WTC11 (cell line): ENCODE measurements at regions not wholly inside any gene's neighbourhood (a gene's known extent, or its start where the extent isn't known, plus 50 kb on each side); places are given as distances from the start of the nearest gene placed in this dataset.

Source experiments
- ATAC-seq: fragments of 200-7000 bp; cut with Tn5 transposase; 2 replicates; pipeline ENCODE4 v1.10.0; 2021; ENCODE audit warnings: mild to moderate bottlenecking, moderate library complexity
- CTCF ChIA-PET: fragments of 300-600 bp; sonication (Branson Sonifier 250); formaldehyde crosslinking; loops from one replicate; lab custom pipeline; 2021; ENCODE audit warnings: antibody characterized with exemption; lab: Charles Lee
- POLR2A ChIA-PET: fragments of 350-600 bp; sonication (Branson Sonifier 250); formaldehyde crosslinking; loops from one replicate; lab custom pipeline; 2021; ENCODE audit warnings: antibody characterized with exemption; lab: Charles Lee
- DNase-seq: peaks from one replicate; pipeline ENCODE4 v3.0.0; 2021; ENCODE audit warnings: low spot score
- H3K27ac Mint-ChIP-seq: 2 replicates; pipeline ENCODE4 v1.8.0; 2021; ENCODE audit warnings: mixed read lengths
- H3K27me3 Mint-ChIP-seq: 2 replicates; pipeline ENCODE4 v1.8.0; 2021; ENCODE audit warnings: low read depth, mild to moderate bottlenecking, moderate library complexity, mixed read lengths
- H3K36me3 Mint-ChIP-seq: 2 replicates; pipeline ENCODE4 v1.8.0; 2021; ENCODE audit warnings: mixed read lengths
- H3K4me1 Mint-ChIP-seq: 2 replicates; pipeline ENCODE4 v1.8.0; 2022; ENCODE audit warnings: mixed read lengths
- H3K4me3 Mint-ChIP-seq: 2 replicates; pipeline ENCODE4 v1.8.0; 2021; ENCODE audit warnings: mild to moderate bottlenecking, moderate library complexity, mixed read lengths
- H3K9me3 Mint-ChIP-seq: 2 replicates; pipeline ENCODE4 v1.8.0; 2021; ENCODE audit warnings: mixed read lengths
- FOXK1 ChIP-seq: sonication (generic); formaldehyde crosslinking; IDR thresholded peaks from 2 replicates; pipeline ENCODE4 v1.8.0; 2022; ENCODE audit warnings: mild to moderate bottlenecking, moderate library complexity, missing genetic modification reagents
- IRF2 ChIP-seq: sonication (generic); formaldehyde crosslinking; IDR thresholded peaks from 2 replicates; pipeline ENCODE4 v1.8.0; 2022; ENCODE audit warnings: low read depth, missing genetic modification reagents, borderline replicate concordance
- JAZF1 ChIP-seq: fragments of 250-450 bp; sonication (Bioruptor Pico); IDR thresholded peaks from 2 replicates; pipeline ENCODE4 v1.9.0; 2021; ENCODE audit warnings: moderate library complexity, mild to moderate bottlenecking, inconsistent platforms
- KAT7 ChIP-seq: sonication (generic); formaldehyde crosslinking; IDR thresholded peaks from 2 replicates; pipeline ENCODE4 v1.8.1; 2023; ENCODE audit warnings: missing genetic modification reagents, mild to moderate bottlenecking, borderline replicate concordance
- NFYB ChIP-seq: sonication (generic); formaldehyde crosslinking; conservative IDR thresholded peaks from 2 replicates; pipeline ENCODE4 v1.8.0; 2022; ENCODE audit warnings: low read depth, missing genetic modification reagents
- OVOL2 ChIP-seq: fragments of 250-450 bp; sonication (Bioruptor Pico); IDR thresholded peaks from 2 replicates; pipeline ENCODE4 v1.9.0; 2021; ENCODE audit warnings: mild to moderate bottlenecking, borderline replicate concordance
- RELA ChIP-seq: sonication (generic); formaldehyde crosslinking; IDR thresholded peaks from 2 replicates; pipeline ENCODE4 v1.8.1; 2022; ENCODE audit warnings: missing genetic modification reagents, mild to moderate bottlenecking, borderline replicate concordance
- ZNF232 ChIP-seq: sonication (generic); formaldehyde crosslinking; IDR thresholded peaks from 2 replicates; pipeline ENCODE4 v1.8.0; 2022; ENCODE audit warnings: mild to moderate bottlenecking, missing genetic modification reagents
- ZNF416 ChIP-seq: fragments of 250-450 bp; sonication (Bioruptor Pico); IDR thresholded peaks from 2 replicates; pipeline ENCODE4 v1.9.0; 2021; ENCODE audit warnings: mild to moderate bottlenecking, inconsistent platforms
- ZNF423 ChIP-seq: fragments of 250-450 bp; sonication (Bioruptor Pico); IDR thresholded peaks from 2 replicates; pipeline ENCODE4 v2.1.2; 2022; ENCODE audit warnings: mild to moderate bottlenecking, moderate library complexity
- TF ChIP-seq, protein P1 (sequence below): fragments of 250-450 bp; sonication (Bioruptor Pico); IDR thresholded peaks from 2 replicates; pipeline ENCODE4 v1.9.0; 2021; ENCODE audit warnings: moderate library complexity, mild to moderate bottlenecking, inconsistent platforms, borderline replicate concordance
- TF ChIP-seq, protein P2 (sequence below): fragments of 250-450 bp; sonication (Bioruptor Pico); IDR thresholded peaks from 2 replicates; pipeline ENCODE4 v1.9.0; 2021; ENCODE audit warnings: mild to moderate bottlenecking
- TF ChIP-seq, protein P3 (sequence below): fragments of 250-450 bp; sonication (Bioruptor Pico); IDR thresholded peaks from 2 replicates; pipeline ENCODE4 v1.9.0; 2021; ENCODE audit warnings: mild to moderate bottlenecking, borderline replicate concordance
- TF ChIP-seq, protein P4 (sequence below): sonication (generic); formaldehyde crosslinking; IDR thresholded peaks from 2 replicates; pipeline ENCODE4 v1.8.1; 2022; ENCODE audit warnings: low read depth, missing genetic modification reagents, borderline replicate concordance
- TF ChIP-seq, protein P5 (sequence below): sonication (generic); formaldehyde crosslinking; IDR thresholded peaks from 2 replicates; pipeline ENCODE4 v1.8.0; 2022; ENCODE audit warnings: mild to moderate bottlenecking, missing genetic modification reagents
- TF ChIP-seq, protein P6 (sequence below): sonication (generic); formaldehyde crosslinking; IDR thresholded peaks from 2 replicates; pipeline ENCODE4 v1.8.1; 2023; ENCODE audit warnings: mild to moderate bottlenecking, missing genetic modification reagents, moderate library complexity
- TF ChIP-seq, protein P7 (sequence below): sonication (generic); formaldehyde crosslinking; IDR thresholded peaks from 2 replicates; pipeline ENCODE4 v1.8.0; 2022; ENCODE audit warnings: mild to moderate bottlenecking, missing genetic modification reagents
- TF ChIP-seq, protein P8 (sequence below): sonication (generic); formaldehyde crosslinking; IDR thresholded peaks from 2 replicates; pipeline ENCODE4 v1.8.0; 2022; ENCODE audit warnings: mild to moderate bottlenecking, missing genetic modification reagents
- TF ChIP-seq, protein P9 (sequence below): sonication (generic); formaldehyde crosslinking; IDR thresholded peaks from 2 replicates; pipeline ENCODE4 v1.8.0; 2023; ENCODE audit warnings: missing genetic modification reagents

DNA sequence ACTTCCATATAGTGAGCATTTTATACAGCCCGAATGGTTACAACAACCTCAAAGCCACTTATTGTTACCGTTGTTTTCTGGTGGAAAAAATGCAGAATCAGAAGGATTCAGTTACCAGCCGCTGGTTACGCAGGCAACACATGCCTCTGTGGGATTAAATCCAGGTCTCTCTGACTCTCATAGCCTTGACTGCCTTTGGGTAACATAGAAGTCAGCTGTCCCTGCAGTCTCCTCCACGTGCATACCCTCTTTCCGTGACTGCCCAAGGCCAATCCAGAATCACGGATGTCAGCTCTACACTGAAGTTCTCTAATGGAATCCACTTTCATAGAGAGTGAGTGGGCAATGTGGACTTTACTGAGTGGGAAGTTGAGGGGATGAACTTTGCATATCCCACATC is 189.5 kb upstream of the DNAJC19 start:
- Mint-ChIP-seq H3K27me3 (no peaks in the 10 kb centered on the region; the same call in 1 of the 2 replicates), H3K36me3 (peaks cover 3% of the 10 kb centered on the region; the same call in 1 of the 2 replicates), H3K27ac (no peak overlapping the region), H3K4me1 (peaks cover 13% of the 10 kb centered on the region), H3K9me3 (peaks cover 8% of the 10 kb centered on the region), H3K4me3 (no peak overlapping the region)
- DNase-seq: no peak
- ChIA-PET CTCF (no interaction called here), POLR2A (no interaction called here)
- no peak for ATAC-seq
- TF ChIP-seq, protein P1, sequence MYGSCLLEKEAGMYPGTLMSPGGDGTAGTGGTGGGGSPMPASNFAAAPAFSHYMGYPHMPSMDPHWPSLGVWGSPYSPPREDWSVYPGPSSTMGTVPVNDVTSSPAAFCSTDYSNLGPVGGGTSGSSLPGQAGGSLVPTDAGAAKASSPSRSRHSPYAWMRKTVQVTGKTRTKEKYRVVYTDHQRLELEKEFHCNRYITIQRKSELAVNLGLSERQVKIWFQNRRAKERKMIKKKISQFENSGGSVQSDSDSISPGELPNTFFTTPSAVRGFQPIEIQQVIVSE (CRISPR knock-in tag): no peak
- TF ChIP-seq OVOL2 (CRISPR knock-in tag): no peak
- TF ChIP-seq, protein P2, sequence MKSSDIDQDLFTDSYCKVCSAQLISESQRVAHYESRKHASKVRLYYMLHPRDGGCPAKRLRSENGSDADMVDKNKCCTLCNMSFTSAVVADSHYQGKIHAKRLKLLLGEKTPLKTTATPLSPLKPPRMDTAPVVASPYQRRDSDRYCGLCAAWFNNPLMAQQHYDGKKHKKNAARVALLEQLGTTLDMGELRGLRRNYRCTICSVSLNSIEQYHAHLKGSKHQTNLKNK (CRISPR knock-in tag): no peak

DNA sequence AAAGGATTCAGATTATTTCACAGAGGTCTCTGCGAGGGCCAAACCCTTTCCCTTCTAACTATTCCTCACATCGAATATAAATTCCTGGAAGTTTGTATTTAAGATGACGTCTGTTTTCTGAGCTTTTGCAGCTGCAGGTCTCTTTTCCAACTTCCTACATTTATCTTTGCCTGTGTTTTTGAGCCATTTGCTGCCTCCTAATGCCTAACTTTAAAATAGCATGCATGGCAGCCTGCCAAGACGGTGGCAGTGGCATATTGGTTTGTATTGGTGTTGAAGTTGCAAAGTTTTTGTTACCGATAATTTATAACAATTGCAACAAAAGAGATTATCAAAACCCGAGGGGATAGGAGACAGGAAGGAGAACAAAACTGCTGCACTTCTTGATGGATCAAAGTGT is 187.1 kb upstream of the DNAJC19 start:
- POLR2A ChIA-PET: no interaction called here
- H3K4me3 Mint-ChIP-seq: no peak overlapping the region
- ATAC-seq (peak; percentile 68; the same call in 1 of the 2 replicates), DNase-seq (peak; percentile 21)
- no peaks in the 10 kb centered on the region for H3K9me3 Mint-ChIP-seq
- H3K4me1 Mint-ChIP-seq: peaks cover 13% of the 10 kb centered on the region
- H3K36me3 Mint-ChIP-seq: no peaks in the 10 kb centered on the region
- CTCF ChIA-PET: interaction anchor here (0.6 to 3.1 kb wide), 3 partner anchors 9 to 73 kb away, joined by 3 to 16 read pairs (median 5); no protein-coding TSS in a partner anchor
- H3K27me3 Mint-ChIP-seq: no peaks in the 10 kb centered on the region; the same call in 1 of the 2 replicates
- 0 out of 2 replicates have a peak, but pooled peaks have one; percentile 42 for TF ChIP-seq ZNF232 (CRISPR knock-in tag)
- no peak for TF ChIP-seq ZNF416 (CRISPR knock-in tag)
- no peak overlapping the region for H3K27ac Mint-ChIP-seq

DNA sequence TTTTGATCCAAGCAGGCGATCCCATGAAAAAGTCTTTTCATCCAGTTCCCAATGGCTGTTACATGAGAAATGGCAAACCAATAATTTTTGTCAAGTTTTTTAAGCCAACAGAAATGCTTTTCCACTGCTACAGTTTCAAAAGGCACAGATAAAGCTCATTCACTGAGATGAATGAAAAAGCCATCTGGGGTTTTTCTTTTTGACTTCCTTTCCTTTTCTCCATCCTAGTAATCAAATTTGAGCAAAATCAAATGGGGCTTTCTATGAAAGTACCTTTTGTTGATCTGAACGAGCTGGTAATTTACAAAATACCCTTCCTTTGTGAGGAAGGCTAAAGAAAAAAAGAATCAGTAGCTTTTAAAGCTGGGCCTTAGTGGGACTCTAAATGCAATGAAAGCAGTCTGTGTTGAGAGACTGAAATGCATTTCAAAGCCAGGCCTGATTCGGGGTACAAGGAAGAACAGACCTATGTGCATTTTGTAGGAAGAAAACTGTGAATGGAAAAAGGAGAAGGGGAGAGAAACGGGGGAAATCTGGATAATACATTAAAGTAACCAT is 185.2 kb upstream of the DNAJC19 start:
- no peak overlapping the region for H3K27ac Mint-ChIP-seq
- TF ChIP-seq, protein P3, sequence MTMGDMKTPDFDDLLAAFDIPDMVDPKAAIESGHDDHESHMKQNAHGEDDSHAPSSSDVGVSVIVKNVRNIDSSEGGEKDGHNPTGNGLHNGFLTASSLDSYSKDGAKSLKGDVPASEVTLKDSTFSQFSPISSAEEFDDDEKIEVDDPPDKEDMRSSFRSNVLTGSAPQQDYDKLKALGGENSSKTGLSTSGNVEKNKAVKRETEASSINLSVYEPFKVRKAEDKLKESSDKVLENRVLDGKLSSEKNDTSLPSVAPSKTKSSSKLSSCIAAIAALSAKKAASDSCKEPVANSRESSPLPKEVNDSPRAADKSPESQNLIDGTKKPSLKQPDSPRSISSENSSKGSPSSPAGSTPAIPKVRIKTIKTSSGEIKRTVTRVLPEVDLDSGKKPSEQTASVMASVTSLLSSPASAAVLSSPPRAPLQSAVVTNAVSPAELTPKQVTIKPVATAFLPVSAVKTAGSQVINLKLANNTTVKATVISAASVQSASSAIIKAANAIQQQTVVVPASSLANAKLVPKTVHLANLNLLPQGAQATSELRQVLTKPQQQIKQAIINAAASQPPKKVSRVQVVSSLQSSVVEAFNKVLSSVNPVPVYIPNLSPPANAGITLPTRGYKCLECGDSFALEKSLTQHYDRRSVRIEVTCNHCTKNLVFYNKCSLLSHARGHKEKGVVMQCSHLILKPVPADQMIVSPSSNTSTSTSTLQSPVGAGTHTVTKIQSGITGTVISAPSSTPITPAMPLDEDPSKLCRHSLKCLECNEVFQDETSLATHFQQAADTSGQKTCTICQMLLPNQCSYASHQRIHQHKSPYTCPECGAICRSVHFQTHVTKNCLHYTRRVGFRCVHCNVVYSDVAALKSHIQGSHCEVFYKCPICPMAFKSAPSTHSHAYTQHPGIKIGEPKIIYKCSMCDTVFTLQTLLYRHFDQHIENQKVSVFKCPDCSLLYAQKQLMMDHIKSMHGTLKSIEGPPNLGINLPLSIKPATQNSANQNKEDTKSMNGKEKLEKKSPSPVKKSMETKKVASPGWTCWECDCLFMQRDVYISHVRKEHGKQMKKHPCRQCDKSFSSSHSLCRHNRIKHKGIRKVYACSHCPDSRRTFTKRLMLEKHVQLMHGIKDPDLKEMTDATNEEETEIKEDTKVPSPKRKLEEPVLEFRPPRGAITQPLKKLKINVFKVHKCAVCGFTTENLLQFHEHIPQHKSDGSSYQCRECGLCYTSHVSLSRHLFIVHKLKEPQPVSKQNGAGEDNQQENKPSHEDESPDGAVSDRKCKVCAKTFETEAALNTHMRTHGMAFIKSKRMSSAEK: no peak
- TF ChIP-seq NFYB (CRISPR knock-in tag): no peak
- TF ChIP-seq RELA: no peak
- TF ChIP-seq JAZF1 (CRISPR knock-in tag): no peak
- TF ChIP-seq, protein P4, sequence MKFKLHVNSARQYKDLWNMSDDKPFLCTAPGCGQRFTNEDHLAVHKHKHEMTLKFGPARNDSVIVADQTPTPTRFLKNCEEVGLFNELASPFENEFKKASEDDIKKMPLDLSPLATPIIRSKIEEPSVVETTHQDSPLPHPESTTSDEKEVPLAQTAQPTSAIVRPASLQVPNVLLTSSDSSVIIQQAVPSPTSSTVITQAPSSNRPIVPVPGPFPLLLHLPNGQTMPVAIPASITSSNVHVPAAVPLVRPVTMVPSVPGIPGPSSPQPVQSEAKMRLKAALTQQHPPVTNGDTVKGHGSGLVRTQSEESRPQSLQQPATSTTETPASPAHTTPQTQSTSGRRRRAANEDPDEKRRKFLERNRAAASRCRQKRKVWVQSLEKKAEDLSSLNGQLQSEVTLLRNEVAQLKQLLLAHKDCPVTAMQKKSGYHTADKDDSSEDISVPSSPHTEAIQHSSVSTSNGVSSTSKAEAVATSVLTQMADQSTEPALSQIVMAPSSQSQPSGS (CRISPR knock-in tag): no peak
- TF ChIP-seq, protein P5, sequence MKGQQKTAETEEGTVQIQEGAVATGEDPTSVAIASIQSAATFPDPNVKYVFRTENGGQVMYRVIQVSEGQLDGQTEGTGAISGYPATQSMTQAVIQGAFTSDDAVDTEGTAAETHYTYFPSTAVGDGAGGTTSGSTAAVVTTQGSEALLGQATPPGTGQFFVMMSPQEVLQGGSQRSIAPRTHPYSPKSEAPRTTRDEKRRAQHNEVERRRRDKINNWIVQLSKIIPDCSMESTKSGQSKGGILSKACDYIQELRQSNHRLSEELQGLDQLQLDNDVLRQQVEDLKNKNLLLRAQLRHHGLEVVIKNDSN (CRISPR knock-in tag): no peak
- TF ChIP-seq IRF2: no peak
- no peak for TF ChIP-seq ZNF423 (CRISPR knock-in tag)
- TF ChIP-seq ZNF232 (CRISPR knock-in tag): no peak
- TF ChIP-seq, protein P6, sequence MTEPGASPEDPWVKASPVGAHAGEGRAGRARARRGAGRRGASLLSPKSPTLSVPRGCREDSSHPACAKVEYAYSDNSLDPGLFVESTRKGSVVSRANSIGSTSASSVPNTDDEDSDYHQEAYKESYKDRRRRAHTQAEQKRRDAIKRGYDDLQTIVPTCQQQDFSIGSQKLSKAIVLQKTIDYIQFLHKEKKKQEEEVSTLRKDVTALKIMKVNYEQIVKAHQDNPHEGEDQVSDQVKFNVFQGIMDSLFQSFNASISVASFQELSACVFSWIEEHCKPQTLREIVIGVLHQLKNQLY: no peak
- TF ChIP-seq FOXK1 (CRISPR knock-in tag): no peak
- no peak for TF ChIP-seq OVOL2 (CRISPR knock-in tag)
- no peak for TF ChIP-seq KAT7 (CRISPR knock-in tag)
- TF ChIP-seq, protein P7, sequence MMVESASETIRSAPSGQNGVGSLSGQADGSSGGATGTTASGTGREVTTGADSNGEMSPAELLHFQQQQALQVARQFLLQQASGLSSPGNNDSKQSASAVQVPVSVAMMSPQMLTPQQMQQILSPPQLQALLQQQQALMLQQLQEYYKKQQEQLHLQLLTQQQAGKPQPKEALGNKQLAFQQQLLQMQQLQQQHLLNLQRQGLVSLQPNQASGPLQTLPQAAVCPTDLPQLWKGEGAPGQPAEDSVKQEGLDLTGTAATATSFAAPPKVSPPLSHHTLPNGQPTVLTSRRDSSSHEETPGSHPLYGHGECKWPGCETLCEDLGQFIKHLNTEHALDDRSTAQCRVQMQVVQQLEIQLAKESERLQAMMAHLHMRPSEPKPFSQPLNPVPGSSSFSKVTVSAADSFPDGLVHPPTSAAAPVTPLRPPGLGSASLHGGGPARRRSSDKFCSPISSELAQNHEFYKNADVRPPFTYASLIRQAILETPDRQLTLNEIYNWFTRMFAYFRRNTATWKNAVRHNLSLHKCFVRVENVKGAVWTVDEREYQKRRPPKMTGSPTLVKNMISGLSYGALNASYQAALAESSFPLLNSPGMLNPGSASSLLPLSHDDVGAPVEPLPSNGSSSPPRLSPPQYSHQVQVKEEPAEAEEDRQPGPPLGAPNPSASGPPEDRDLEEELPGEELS (CRISPR knock-in tag): no peak
- TF ChIP-seq, protein P8, sequence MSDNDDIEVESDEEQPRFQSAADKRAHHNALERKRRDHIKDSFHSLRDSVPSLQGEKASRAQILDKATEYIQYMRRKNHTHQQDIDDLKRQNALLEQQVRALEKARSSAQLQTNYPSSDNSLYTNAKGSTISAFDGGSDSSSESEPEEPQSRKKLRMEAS (CRISPR knock-in tag): no peak
- TF ChIP-seq, protein P9, sequence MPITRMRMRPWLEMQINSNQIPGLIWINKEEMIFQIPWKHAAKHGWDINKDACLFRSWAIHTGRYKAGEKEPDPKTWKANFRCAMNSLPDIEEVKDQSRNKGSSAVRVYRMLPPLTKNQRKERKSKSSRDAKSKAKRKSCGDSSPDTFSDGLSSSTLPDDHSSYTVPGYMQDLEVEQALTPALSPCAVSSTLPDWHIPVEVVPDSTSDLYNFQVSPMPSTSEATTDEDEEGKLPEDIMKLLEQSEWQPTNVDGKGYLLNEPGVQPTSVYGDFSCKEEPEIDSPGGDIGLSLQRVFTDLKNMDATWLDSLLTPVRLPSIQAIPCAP: no peak

More for the DNA sequence above, 185.2 kb upstream of the DNAJC19 start:
- H3K27me3 Mint-ChIP-seq: no peaks in the 10 kb centered on the region; the same call in 1 of the 2 replicates
- H3K4me3 Mint-ChIP-seq: no peak overlapping the region
- H3K9me3 Mint-ChIP-seq: no peaks in the 10 kb centered on the region
- POLR2A ChIA-PET: no interaction called here
- no peaks in the 10 kb centered on the region for H3K36me3 Mint-ChIP-seq
- DNase-seq (no peak), ATAC-seq (no peak)
- CTCF ChIA-PET: interaction anchor here (0.6 to 1.6 kb wide), 7 partner anchors 35 to 527 kb away, joined by 3 to 7 read pairs (median 3); no protein-coding TSS in a partner anchor
- H3K4me1 Mint-ChIP-seq: peaks cover 13% of the 10 kb centered on the region
